ENCODE measurements at regions not wholly inside any gene's neighbourhood (a gene's known extent, or its start where the extent isn't known, plus 50 kb on each side); places are given as distances from the start of the nearest gene placed in this dataset.

- DNase-seq (ENCODE audit: low read depth), result no peak
- no peak overlapping the region for H3K4me3 ChIP-seq (ENCODE audit: low read depth, low read length)
- no peak for TF ChIP-seq CTCF (IDR thresholded peaks at IDR 0.05; ENCODE audit: insufficient read depth, low read depth, low read length, missing control alignments)
Observed at GRCh38 chr12:108400056-108400455, 60.9 kb upstream of the CMKLR1 start.

GRCh38 chr12:108399514-108399913, 60.4 kb upstream of the CMKLR1 start:
- TF ChIP-seq CTCF (IDR thresholded peaks at IDR 0.05; ENCODE audit: insufficient read depth, low read depth, low read length, missing control alignments), result no peak
- no peak overlapping the region for H3K4me3 ChIP-seq (ENCODE audit: low read depth, low read length)
- no peak for DNase-seq (ENCODE audit: low read depth)

GRCh38 chr12:108394196-108394595, 55.1 kb upstream of the CMKLR1 start:
- no peak for TF ChIP-seq CTCF (IDR thresholded peaks at IDR 0.05; ENCODE audit: insufficient read depth, low read depth, low read length, missing control alignments)
- H3K4me3 ChIP-seq (ENCODE audit: low read depth, low read length), result no peak overlapping the region
- no peak for DNase-seq (ENCODE audit: low read depth)

GRCh38 chr12:108392284-108392683, 53.2 kb upstream of the CMKLR1 start:
- DNase-seq (ENCODE audit: low read depth), result no peak
- no peak overlapping the region for H3K4me3 ChIP-seq (ENCODE audit: low read depth, low read length)
- no peak for TF ChIP-seq CTCF (IDR thresholded peaks at IDR 0.05; ENCODE audit: insufficient read depth, low read depth, low read length, missing control alignments)

GRCh38 chr12:108390495-108391203, 51.5 kb upstream of the CMKLR1 start:
- TF ChIP-seq CTCF (IDR thresholded peaks at IDR 0.05; ENCODE audit: insufficient read depth, low read depth, low read length, missing control alignments), result no peak
- H3K4me3 ChIP-seq (ENCODE audit: low read depth, low read length), result no peak overlapping the region
- no peak for DNase-seq (ENCODE audit: low read depth)

- no peak for TF ChIP-seq CTCF (IDR thresholded peaks at IDR 0.05; ENCODE audit: insufficient read depth, low read depth, low read length, missing control alignments)
- no peak for DNase-seq (ENCODE audit: low read depth)
- H3K4me3 ChIP-seq (ENCODE audit: low read depth, low read length), result no peak overlapping the region
Observed at GRCh38 chr12:108389544-108389943, 50.4 kb upstream of the CMKLR1 start.
